HT-29 (cell line): ENCODE measurements at regions not wholly inside any gene's neighbourhood (a gene's known extent, or its start where the extent isn't known, plus 50 kb on each side); places are given as distances from the start of the nearest gene placed in this dataset.
"Not testable (repeated sequence)": the region's sequence is repeated elsewhere in the genome, so short reads cannot be mapped to it uniquely, and the experiment has no call there.

Experiments used
- DNase-seq: peaks from one replicate; pipeline ENCODE4 v3.0.0-alpha.2; 2015; ENCODE audit warnings: low spot score

- no peak for DNase-seq
These were observed 100.1 kb upstream of the BET1 start for GRCh38 chr7:94104301-94104700.

- DNase-seq = no peak
These were observed 105.4 kb upstream of the BET1 start for GRCh38 chr7:94109556-94109955.

GRCh38 chr7:94111009-94111408, 106.9 kb upstream of the BET1 start:
- DNase-seq = no peak

GRCh38 chr7:94115316-94115715, 111.2 kb upstream of the BET1 start:
- no peak for DNase-seq

- DNase-seq = no peak
These were observed 119.0 kb upstream of the BET1 start for GRCh38 chr7:94123136-94123535.

- no peak for DNase-seq
These were observed 122.9 kb upstream of the BET1 start for GRCh38 chr7:94127026-94127425.

- no peak for DNase-seq
These were observed 123.9 kb upstream of the BET1 start for GRCh38 chr7:94128072-94128471.

- DNase-seq = no peak
These were observed 125.4 kb upstream of the BET1 start for GRCh38 chr7:94129443-94130140.

- no peak for DNase-seq
These were observed 126.6 kb upstream of the BET1 start for GRCh38 chr7:94130716-94131115.

- DNase-seq = no peak
These were observed 129.3 kb upstream of the BET1 start for GRCh38 chr7:94133460-94133859.

GRCh38 chr7:94135180-94135579, 131.0 kb upstream of the BET1 start:
- DNase-seq = no peak

GRCh38 chr7:94142281-94142680, 138.1 kb upstream of the BET1 start:
- DNase-seq = no peak

- DNase-seq = no peak
These were observed 141.4 kb upstream of the BET1 start for GRCh38 chr7:94145602-94146001.

- no peak for DNase-seq
These were observed 142.3 kb upstream of the BET1 start for GRCh38 chr7:94146408-94146807.

GRCh38 chr7:94149789-94150545, 145.8 kb upstream of the BET1 start:
- DNase-seq = no peak

- DNase-seq = no peak
These were observed 150.0 kb upstream of the BET1 start for GRCh38 chr7:94154182-94154581.

- DNase-seq = no peak
These were observed 150.7 kb upstream of the BET1 start for GRCh38 chr7:94154858-94155257.

- DNase-seq = not testable (repeated sequence)
These were observed 153.6 kb upstream of the BET1 start for GRCh38 chr7:94157659-94158306.

- no peak for DNase-seq
These were observed 156.7 kb upstream of the BET1 start for GRCh38 chr7:94160719-94161435.

- DNase-seq = no peak
These were observed 157.3 kb upstream of the BET1 start for GRCh38 chr7:94161476-94161875.

GRCh38 chr7:94169682-94170081, 165.5 kb upstream of the BET1 start:
- DNase-seq = no peak

GRCh38 chr7:94170836-94171235, 166.7 kb upstream of the BET1 start:
- no peak for DNase-seq
